Epithelial cell of esophagus (primary cell): ENCODE measurements at regions not wholly inside any gene's neighbourhood (a gene's known extent, or its start where the extent isn't known, plus 50 kb on each side); places are given as distances from the start of the nearest gene placed in this dataset.

ENCODE experiments used
- DNase-seq: peaks from one replicate; pipeline ENCODE4 v3.0.0; 2010; ENCODE audit warnings: low read depth
- H3K4me3 ChIP-seq: 2 replicates; pipeline ENCODE4 v1.5.1; 2011; ENCODE audit warnings: mild to moderate bottlenecking, low read length, control low read depth
- CTCF ChIP-seq: IDR thresholded peaks from 2 replicates; pipeline ENCODE4 v1.5.1; 2011; ENCODE audit warnings: low read depth, mild to moderate bottlenecking, low read length, control low read depth, inconsistent platforms; ENCODE audit not compliant: insufficient read depth; ENCODE audit errors: missing control alignments

GRCh38 chr21:17462276-17462981 is 50.4 kb upstream of the CXADR start:
- no peak overlapping the region for H3K4me3 ChIP-seq
- no peak for TF ChIP-seq CTCF
- no peak for DNase-seq
